Caco-2 (cell line): ENCODE measurements at regions not wholly inside any gene's neighbourhood (a gene's known extent, or its start where the extent isn't known, plus 50 kb on each side); places are given as distances from the start of the nearest gene placed in this dataset.

ENCODE experiments used
- BruUV-seq: library from RNA; stranded (reverse); fragments of 400-500 nt; replicated peaks from 2 replicates; lab custom pipeline; 2021; lab: Mats Ljungman, UMichigan
- CTCF ChIA-PET: fragments of 300-600 bp; sonication (Branson Sonifier 250); formaldehyde crosslinking; loops from one replicate; lab custom pipeline; 2022; ENCODE audit warnings: antibody characterized with exemption; lab: Charles Lee
- POLR2A ChIA-PET: fragments of 300-600 bp; sonication (Branson Sonifier 250); formaldehyde crosslinking; loops from one replicate; lab custom pipeline; 2022; ENCODE audit warnings: antibody characterized with exemption; lab: Charles Lee
- DNase-seq, 2 experiments: peaks; one replicate each; pipeline versions ENCODE4 v3.0.0 to v3.0.0-alpha.2; 2020 to 2022
- H3K27me3 ChIP-seq: replicated peaks from 2 replicates; pipeline ENCODE4 v1.6.0; 2011; ENCODE audit warnings: low read length; ENCODE audit not compliant: control insufficient read depth, insufficient read depth
- H3K36me3 ChIP-seq: 2 replicates; pipeline ENCODE4 v1.5.1; 2011; ENCODE audit warnings: low read length; ENCODE audit not compliant: control insufficient read depth, insufficient read depth
- H3K4me1 ChIP-seq: fragments of 250-450 bp; sonication (Bioruptor Pico); 2 replicates; pipeline ENCODE4 v1.5.1; 2020; ENCODE audit warnings: mild to moderate bottlenecking
- H3K4me3 ChIP-seq: 2 replicates; pipeline ENCODE4 v1.5.1; 2011; ENCODE audit warnings: low read depth, mild to moderate bottlenecking, control low read depth, low read length
- H3K9me3 ChIP-seq: fragments of 250-450 bp; sonication (Bioruptor Pico); 2 replicates; pipeline ENCODE4 v1.5.1; 2020; ENCODE audit warnings: mild to moderate bottlenecking, moderate library complexity
- H3K27ac Mint-ChIP-seq: one replicate; pipeline ENCODE4 v1.8.0; 2022; ENCODE audit warnings: mixed read lengths; ENCODE audit not compliant: unreplicated experiment
- H3K27me3 Mint-ChIP-seq: one replicate; pipeline ENCODE4 v1.8.0; 2022; ENCODE audit warnings: mixed read lengths; ENCODE audit not compliant: insufficient read depth, unreplicated experiment
- H3K36me3 Mint-ChIP-seq: one replicate; pipeline ENCODE4 v1.8.0; 2022; ENCODE audit warnings: mild to moderate bottlenecking, mixed read lengths; ENCODE audit not compliant: insufficient read depth, unreplicated experiment
- H3K4me1 Mint-ChIP-seq: one replicate; pipeline ENCODE4 v1.8.0; 2022; ENCODE audit warnings: low read depth, mixed read lengths; ENCODE audit not compliant: unreplicated experiment
- H3K4me3 Mint-ChIP-seq: one replicate; pipeline ENCODE4 v1.8.0; 2022; ENCODE audit warnings: mild to moderate bottlenecking, moderate library complexity, mixed read lengths; ENCODE audit not compliant: unreplicated experiment
- H3K9me3 Mint-ChIP-seq: one replicate; pipeline ENCODE4 v1.8.0; 2022; ENCODE audit warnings: mixed read lengths; ENCODE audit not compliant: unreplicated experiment
- CTCF ChIP-seq, 2 experiments: fragments of 200-600 bp in 1 of 2; IDR thresholded peaks; 1 replicate in 1 of 2; 2 replicates in 1 of 2; pipeline versions ENCODE4 v1.5.1 to v1.8.0; 2011 to 2022; ENCODE audit warnings: antibody characterized with exemption in 1 of 2, control low read depth in 1 of 2, inconsistent platforms in 1 of 2, low read depth in 1 of 2, low read length in 1 of 2, mild to moderate bottlenecking in 1 of 2, moderate library complexity in 1 of 2; ENCODE audit not compliant: insufficient read depth in 1 of 2, severe bottlenecking in 1 of 2, unreplicated experiment in 1 of 2
- intact Hi-C: fragments of 100-400 bp; cut with micrococcal nuclease; formaldehyde crosslinking; loops from one replicate; pipeline ENCODE4 v1.10.0; 2022; ENCODE audit not compliant: unreplicated experiment

GRCh38 chr2:82165377-82165776 is 1860.8 kb upstream of the LRRTM1 start:
- no peak for TF ChIP-seq CTCF (IDR thresholded peaks at IDR 0.05; ENCODE audit: insufficient read depth in 1 of 2, low read depth in 1 of 2, low read length in 1 of 2, severe bottlenecking in 1 of 2, unreplicated experiment in 1 of 2)
- H3K27me3 Mint-ChIP-seq, result no peaks in the 10 kb centered on the region
- H3K27ac Mint-ChIP-seq, result no peak overlapping the region
- POLR2A ChIA-PET, result no interaction called here
- H3K4me1 Mint-ChIP-seq, result no peaks in the 10 kb centered on the region
- DNase-seq, result no peak
- intact Hi-C loops, result no loop called here
- no peaks in the 10 kb centered on the region for H3K9me3 Mint-ChIP-seq
- no peak overlapping the region for H3K4me3 Mint-ChIP-seq
- no peaks in the 10 kb centered on the region for H3K36me3 Mint-ChIP-seq
- BruUV-seq, result no TSS peak
- Histone ChIP-seq H3K4me1 (no peaks in the 10 kb centered on the region), H3K9me3 (no peaks in the 10 kb centered on the region), H3K27me3 (no peaks in the 10 kb centered on the region), H3K36me3 (no peaks in the 10 kb centered on the region), H3K4me3 (no peak overlapping the region)
- CTCF ChIA-PET, result no interaction called here

GRCh38 chr2:82158150-82158549 is 1853.6 kb upstream of the LRRTM1 start:
- no peaks in the 10 kb centered on the region for H3K9me3 Mint-ChIP-seq
- ChIA-PET POLR2A (no interaction called here), CTCF (no interaction called here)
- BruUV-seq, result no TSS peak
- no peaks in the 10 kb centered on the region for H3K9me3 ChIP-seq
- no peak overlapping the region for H3K4me3 Mint-ChIP-seq
- no peak overlapping the region for H3K27ac Mint-ChIP-seq
- DNase-seq, result no peak
- H3K27me3 ChIP-seq, result no peaks in the 10 kb centered on the region
- H3K27me3 Mint-ChIP-seq, result peaks cover 5% of the 10 kb centered on the region
- intact Hi-C loops, result no loop called here
- H3K36me3 ChIP-seq, result no peaks in the 10 kb centered on the region
- no peaks in the 10 kb centered on the region for H3K4me1 ChIP-seq
- no peaks in the 10 kb centered on the region for H3K4me1 Mint-ChIP-seq
- no peak overlapping the region for H3K4me3 ChIP-seq
- H3K36me3 Mint-ChIP-seq, result no peaks in the 10 kb centered on the region
- no peak for TF ChIP-seq CTCF (IDR thresholded peaks at IDR 0.05; ENCODE audit: insufficient read depth in 1 of 2, low read depth in 1 of 2, low read length in 1 of 2, severe bottlenecking in 1 of 2, unreplicated experiment in 1 of 2)

GRCh38 chr2:82155469-82155868 is 1850.9 kb upstream of the LRRTM1 start:
- no TSS peak for BruUV-seq
- no peaks in the 10 kb centered on the region for H3K4me1 ChIP-seq
- ChIA-PET POLR2A (no interaction called here), CTCF (no interaction called here)
- intact Hi-C loops, result no loop called here
- no peak for DNase-seq
- Mint-ChIP-seq H3K4me1 (no peaks in the 10 kb centered on the region), H3K27me3 (peaks cover 5% of the 10 kb centered on the region), H3K36me3 (no peaks in the 10 kb centered on the region), H3K4me3 (no peak overlapping the region), H3K9me3 (no peaks in the 10 kb centered on the region), H3K27ac (no peak overlapping the region)
- no peak overlapping the region for H3K4me3 ChIP-seq
- no peaks in the 10 kb centered on the region for H3K9me3 ChIP-seq
- H3K36me3 ChIP-seq, result no peaks in the 10 kb centered on the region
- no peaks in the 10 kb centered on the region for H3K27me3 ChIP-seq
- no peak for TF ChIP-seq CTCF (IDR thresholded peaks at IDR 0.05; ENCODE audit: insufficient read depth in 1 of 2, low read depth in 1 of 2, low read length in 1 of 2, severe bottlenecking in 1 of 2, unreplicated experiment in 1 of 2)
